ENCODE measurements at regions not wholly inside any gene's neighbourhood (a gene's known extent, or its start where the extent isn't known, plus 50 kb on each side); places are given as distances from the start of the nearest gene placed in this dataset.
"Not testable (repeated sequence)": the region's sequence is repeated elsewhere in the genome, so short reads cannot be mapped to it uniquely, and the experiment has no call there.

GRCh38 chr5:126138281-126138931 is 284.8 kb upstream of the GRAMD2B start:
- no peak for DNase-seq

DNA sequence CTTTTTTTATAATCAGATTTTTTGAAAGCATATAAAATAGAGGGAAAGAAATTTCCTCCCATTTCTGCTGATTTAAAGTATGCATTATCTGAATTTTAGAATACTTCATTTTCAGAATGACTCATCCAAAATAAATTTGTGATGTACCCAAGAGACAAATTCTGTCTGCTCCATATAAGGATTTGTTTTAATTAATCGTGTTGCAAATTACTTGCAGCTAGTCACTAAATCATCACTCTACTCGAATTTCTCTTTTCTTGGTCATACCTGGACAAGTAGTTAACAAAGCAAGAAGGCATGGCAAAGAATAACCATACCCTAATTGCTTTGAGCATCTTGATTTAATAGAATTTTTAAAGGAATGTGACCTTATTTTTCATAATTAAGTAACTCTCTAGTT is 284.1 kb upstream of the GRAMD2B start:
- DNase-seq, result no peak

DNA sequence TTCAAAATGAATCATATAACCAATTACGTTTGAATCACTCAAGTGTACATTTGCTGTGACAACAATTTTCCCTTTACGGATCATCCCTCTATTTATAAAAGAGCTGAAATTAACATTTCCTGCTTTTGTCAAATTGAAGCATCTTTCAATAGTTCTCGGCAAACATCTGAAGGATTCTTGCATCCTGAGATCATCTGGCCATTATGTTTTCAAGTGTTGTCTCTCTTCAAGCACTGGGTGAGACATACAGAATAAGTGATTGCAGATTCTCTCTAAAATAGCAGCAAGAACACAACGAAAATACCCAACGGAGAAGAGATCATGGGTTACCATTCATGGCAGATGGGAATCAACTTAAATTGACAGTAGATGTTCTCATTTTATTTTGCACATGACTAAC is 283.4 kb upstream of the GRAMD2B start:
- DNase-seq, result no peak

DNA sequence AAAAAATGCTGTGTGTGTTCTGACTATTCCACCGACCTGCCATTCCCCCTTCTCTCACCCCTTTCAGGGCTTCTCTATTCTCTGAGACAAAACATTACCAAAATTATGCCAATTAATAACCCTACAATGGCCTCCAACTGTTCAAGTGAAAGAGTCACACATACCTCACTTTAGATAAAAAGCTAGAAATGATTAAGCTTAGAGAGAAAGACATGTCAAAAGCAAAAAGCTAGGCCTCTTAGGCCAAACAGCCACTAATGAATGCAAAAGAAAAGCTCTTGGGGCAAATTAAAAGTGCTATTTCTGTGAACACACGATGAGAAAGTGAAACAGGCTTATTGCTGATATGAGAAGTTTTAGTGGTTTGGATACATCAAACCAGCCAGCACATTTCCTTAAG is 279.6 kb upstream of the GRAMD2B start:
- DNase-seq, result no peak

GRCh38 chr5:126150319-126150718 is 272.9 kb upstream of the GRAMD2B start:
- DNase-seq, result not testable (repeated sequence)

DNA sequence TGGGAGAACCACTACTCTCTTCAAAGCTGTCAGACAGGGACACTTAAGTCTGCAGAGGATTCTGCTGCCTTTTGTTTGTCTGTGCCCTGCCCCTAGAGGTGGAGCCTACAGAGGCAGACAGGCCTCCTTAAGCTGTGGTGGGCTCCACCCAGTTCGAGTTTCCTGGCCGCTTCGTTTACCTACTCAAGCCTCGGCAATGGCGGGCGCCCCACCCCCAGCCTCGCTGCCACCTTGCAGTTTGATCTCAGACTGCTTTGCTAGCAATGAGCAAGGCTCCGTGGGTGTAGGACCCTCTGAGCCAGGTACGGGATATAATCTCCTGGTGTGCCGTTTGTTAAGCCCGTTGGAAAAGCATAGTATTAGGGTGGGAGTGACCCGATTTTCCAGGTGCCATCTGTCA is 267.9 kb upstream of the GRAMD2B start:
- not testable (repeated sequence) for DNase-seq

GRCh38 chr5:126166368-126166767 is 256.8 kb upstream of the GRAMD2B start:
- DNase-seq, result no peak

GRCh38 chr5:126168785-126169184 is 254.4 kb upstream of the GRAMD2B start:
- no peak for DNase-seq

- no peak for DNase-seq
Measured at GRCh38 chr5:126171916-126172315, 251.3 kb upstream of the GRAMD2B start.

- no peak for DNase-seq
Measured at GRCh38 chr5:126172812-126173211, 250.4 kb upstream of the GRAMD2B start.

GRCh38 chr5:126178521-126178920 is 244.7 kb upstream of the GRAMD2B start:
- DNase-seq, result no peak

GRCh38 chr5:126182971-126183695 is 240.1 kb upstream of the GRAMD2B start:
- no peak for DNase-seq

- no peak for DNase-seq
Measured at GRCh38 chr5:126184474-126184873, 238.7 kb upstream of the GRAMD2B start.

DNA sequence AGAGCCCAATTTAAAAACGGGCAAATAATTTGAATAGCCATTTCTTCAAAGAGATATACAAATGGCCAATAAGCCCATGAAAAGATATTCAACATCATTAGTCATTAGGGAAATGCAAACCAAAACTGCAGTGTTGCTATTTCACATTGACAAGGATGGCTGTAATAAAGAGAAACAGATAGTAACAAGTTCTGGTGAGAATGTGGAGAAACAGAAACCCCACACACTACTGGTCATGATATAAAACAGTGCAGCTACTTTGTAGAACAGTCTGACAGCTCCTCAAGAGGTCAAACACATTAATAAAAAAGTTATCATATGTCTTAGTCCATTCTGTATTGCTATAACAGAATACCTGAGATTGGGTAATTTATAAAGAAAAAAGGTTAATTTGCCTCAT is 237.0 kb upstream of the GRAMD2B start:
- no peak for DNase-seq

- DNase-seq, result no peak
Measured at GRCh38 chr5:126188804-126189203, 234.4 kb upstream of the GRAMD2B start.

GRCh38 chr5:126189231-126189630 is 234.0 kb upstream of the GRAMD2B start:
- DNase-seq, result no peak

DNA sequence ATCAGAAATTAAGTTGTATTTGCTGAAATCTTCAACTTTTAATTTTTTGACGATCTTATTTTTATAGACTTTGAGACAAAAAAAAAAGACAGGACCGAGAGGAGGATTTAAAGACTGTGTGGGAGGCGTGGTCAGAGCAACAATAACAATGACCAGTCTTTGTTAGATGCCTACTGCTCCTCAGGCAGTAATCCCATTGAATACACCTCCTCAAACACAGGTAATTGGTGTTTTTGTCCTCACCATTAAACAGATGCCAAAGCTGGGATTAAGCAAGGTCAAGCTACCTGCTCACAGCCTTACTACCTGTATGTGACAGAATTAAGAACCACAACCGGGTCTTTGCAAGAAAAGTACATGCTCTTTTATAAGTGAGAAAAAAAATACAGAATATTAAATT is 233.3 kb upstream of the GRAMD2B start:
- DNase-seq, result no peak

- no peak for DNase-seq
Measured at GRCh38 chr5:126192226-126192625, 231.0 kb upstream of the GRAMD2B start.

DNA sequence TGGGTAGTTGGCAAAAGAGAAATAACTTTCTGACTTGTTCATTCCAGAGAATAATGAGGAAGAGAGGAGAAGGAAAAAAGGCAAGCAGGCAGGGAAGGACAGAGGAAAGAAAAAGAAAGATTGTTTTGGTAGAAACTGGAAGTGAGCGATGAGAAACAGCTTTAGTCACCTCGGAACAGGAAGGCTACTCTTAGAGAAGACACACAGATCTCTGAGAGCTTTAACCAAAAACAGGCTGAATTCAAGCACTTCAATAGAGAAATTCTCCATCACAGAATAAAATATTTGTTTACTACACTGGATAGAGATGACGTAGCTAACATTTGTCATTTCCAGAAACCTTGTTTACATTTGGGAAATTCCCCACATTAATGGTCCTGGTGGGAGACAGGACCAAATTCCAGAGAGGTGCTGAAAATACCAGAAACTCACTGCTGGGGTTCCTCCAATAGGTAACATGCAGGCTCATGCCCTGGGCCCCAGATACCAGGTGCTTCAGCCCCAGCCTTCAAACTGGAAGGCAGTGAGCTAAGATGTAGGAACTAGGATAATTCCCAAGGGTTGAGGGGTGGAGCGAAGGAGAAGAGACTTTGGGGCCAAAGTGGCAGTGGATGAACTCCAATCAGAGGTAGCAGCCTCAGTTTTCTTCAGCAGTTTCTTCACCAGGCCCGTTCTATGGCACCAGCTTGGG is 227.7 kb upstream of the GRAMD2B start:
- no peak for DNase-seq

DNA sequence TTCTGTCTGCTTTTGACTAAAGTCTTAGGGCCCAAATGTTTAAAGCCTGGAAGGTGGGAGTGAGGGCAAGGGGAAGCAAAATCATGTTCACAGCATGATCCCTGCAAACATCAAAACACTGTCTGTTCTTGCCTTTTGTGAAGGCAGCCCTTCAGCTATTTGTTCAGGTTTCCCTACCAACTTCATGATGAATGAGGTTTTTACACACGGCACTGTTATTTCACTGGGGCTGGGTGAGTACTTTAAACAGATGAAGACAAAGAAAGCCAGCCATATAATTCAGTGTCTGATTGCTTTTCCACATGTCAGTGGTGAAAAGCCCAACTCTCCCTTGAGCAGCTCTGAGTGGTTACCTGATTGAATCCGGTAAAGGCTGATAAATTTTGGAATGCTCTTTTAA is 224.7 kb upstream of the GRAMD2B start:
- DNase-seq, result no peak

- no peak for DNase-seq
Measured at GRCh38 chr5:126199467-126199866, 223.7 kb upstream of the GRAMD2B start.

GRCh38 chr5:126208691-126209090 is 214.5 kb upstream of the GRAMD2B start:
- no peak for DNase-seq

GRCh38 chr5:126210955-126211354 is 212.3 kb upstream of the GRAMD2B start:
- DNase-seq, result no peak

- no peak for DNase-seq
Measured at GRCh38 chr5:126219616-126220015, 203.6 kb upstream of the GRAMD2B start.
